ENCODE measurements at regions not wholly inside any gene's neighbourhood (a gene's known extent, or its start where the extent isn't known, plus 50 kb on each side); places are given as distances from the start of the nearest gene placed in this dataset.

DNA sequence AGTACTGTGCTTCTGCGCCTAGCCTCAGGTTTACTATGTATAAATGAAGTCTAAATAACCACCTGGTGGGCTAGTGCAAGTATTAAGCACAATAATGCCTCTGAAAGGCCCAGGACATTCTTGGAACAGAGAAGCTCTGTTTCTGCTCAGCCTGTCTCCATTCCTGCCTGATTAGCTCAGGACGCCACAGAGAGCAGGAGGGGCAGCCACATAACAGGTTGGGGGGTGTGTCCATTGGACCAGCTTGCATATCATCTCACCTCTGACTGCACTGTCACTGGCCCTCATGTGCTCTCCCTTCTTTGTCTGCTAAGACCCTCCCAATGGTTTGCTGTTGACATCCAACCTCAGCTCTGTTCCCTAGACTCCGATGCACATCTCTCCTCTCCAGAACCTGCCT lies 52.8 kb upstream of the IKZF1 start:
- no peak overlapping the region for H3K9ac ChIP-seq (ENCODE audit: control insufficient read depth, insufficient read depth, low read length)
- no peaks in the 10 kb centered on the region for H3K4me1 ChIP-seq (ENCODE audit: control insufficient read depth, insufficient read depth, low read length)
- H3K36me3 ChIP-seq (ENCODE audit: control insufficient read depth in 2 of 2, insufficient read depth in 2 of 2, low read length in 1 of 2) = no peaks in the 10 kb centered on the region
- CTCF ChIA-PET = interaction anchor here (0.9 to 1.0 kb wide), 2 partner anchors 14 to 15 kb away, joined by 3 to 6 read pairs; no protein-coding TSS in a partner anchor
- no peak overlapping the region for H3K4me3 ChIP-seq
- DNase-seq (ENCODE audit: low read depth, low spot score) (no peak), FAIRE-seq (no peak), ATAC-seq (no peak)
- RAD21 ChIA-PET (ENCODE audit: unreplicated experiment) = no interaction called here
- no peaks in the 10 kb centered on the region for H3K27me3 ChIP-seq (replicated peaks in 1 of 2; ENCODE audit: control insufficient read depth in 2 of 2, insufficient read depth in 2 of 2, low read length in 1 of 2)
- intact Hi-C loops (cut with micrococcal nuclease; ENCODE audit: unreplicated experiment) = no loop called here
- no peak overlapping the region for H3K27ac ChIP-seq (ENCODE audit: control insufficient read depth, insufficient read depth)
- peaks cover 2% of the 10 kb centered on the region; the same call in 2 of the 3 replicates for H3K9me3 ChIP-seq (replicated peaks; ENCODE audit: control insufficient read depth, insufficient read depth, low read length)
- H3K79me2 ChIP-seq (ENCODE audit: control insufficient read depth, insufficient read depth, low read length) = no peaks in the 10 kb centered on the region
- H3K4me2 ChIP-seq (ENCODE audit: control insufficient read depth, insufficient read depth) = no peak overlapping the region
- no peak overlapping the region for H2AFZ ChIP-seq (ENCODE audit: control insufficient read depth, low read depth, low read length)
- H4K20me1 ChIP-seq (ENCODE audit: control insufficient read depth, insufficient read depth) = no peaks in the 10 kb centered on the region
- SMC1A ChIA-PET (ENCODE audit: uncharacterized antibody, unreplicated experiment) = interaction anchor here (0.9 to 5.0 kb wide), 5 partner anchors 8 to 99 kb away, joined by 4 to 33 read pairs (median 4); no protein-coding TSS in a partner anchor
- in situ Hi-C loops (cut with MboI) = no loop called here
- WGBS (ENCODE audit: insufficient coverage, insufficient replicate concordance, low lambda C conversion rate, missing lambda C conversion rate) = 87% methylated on average over 3 of the region's 3 CpGs
- no TSS peak for BruUV-seq (replicated peaks)
- POLR2A ChIA-PET = no interaction called here
- TF ChIP-seq JUND (IDR thresholded peaks at IDR 0.05; ENCODE audit: low read depth, low read length) (no peak), SRF (IDR thresholded peaks at IDR 0.05; ENCODE audit: low read depth in 2 of 2, low read length in 2 of 2) (no peak), NFYB (IDR thresholded peaks at IDR 0.05; ENCODE audit: insufficient read depth, low read depth, low read length) (no peak), MEF2A (IDR thresholded peaks at IDR 0.05; ENCODE audit: insufficient read depth, low read depth, low read length) (no peak), CHD2 (IDR thresholded peaks at IDR 0.05; ENCODE audit: borderline replicate concordance, low read depth, low read length) (no peak), ASH2L (IDR thresholded peaks at IDR 0.05; ENCODE audit: borderline replicate concordance, low read depth) (no peak), TBL1XR1 (IDR thresholded peaks at IDR 0.05; ENCODE audit: low read depth, low read length) (no peak), STAT1 (conservative IDR thresholded peaks at IDR 0.05) (no peak), RBBP5 (conservative IDR thresholded peaks at IDR 0.05) (no peak), BCL11A (IDR thresholded peaks at IDR 0.05; ENCODE audit: low read depth, low read length) (no peak), KLF5 (IDR thresholded peaks at IDR 0.05; ENCODE audit: partially characterized antibody) (no peak), HDAC2 (IDR thresholded peaks at IDR 0.05) (no peak)
- TF ChIP-seq, protein P1, sequence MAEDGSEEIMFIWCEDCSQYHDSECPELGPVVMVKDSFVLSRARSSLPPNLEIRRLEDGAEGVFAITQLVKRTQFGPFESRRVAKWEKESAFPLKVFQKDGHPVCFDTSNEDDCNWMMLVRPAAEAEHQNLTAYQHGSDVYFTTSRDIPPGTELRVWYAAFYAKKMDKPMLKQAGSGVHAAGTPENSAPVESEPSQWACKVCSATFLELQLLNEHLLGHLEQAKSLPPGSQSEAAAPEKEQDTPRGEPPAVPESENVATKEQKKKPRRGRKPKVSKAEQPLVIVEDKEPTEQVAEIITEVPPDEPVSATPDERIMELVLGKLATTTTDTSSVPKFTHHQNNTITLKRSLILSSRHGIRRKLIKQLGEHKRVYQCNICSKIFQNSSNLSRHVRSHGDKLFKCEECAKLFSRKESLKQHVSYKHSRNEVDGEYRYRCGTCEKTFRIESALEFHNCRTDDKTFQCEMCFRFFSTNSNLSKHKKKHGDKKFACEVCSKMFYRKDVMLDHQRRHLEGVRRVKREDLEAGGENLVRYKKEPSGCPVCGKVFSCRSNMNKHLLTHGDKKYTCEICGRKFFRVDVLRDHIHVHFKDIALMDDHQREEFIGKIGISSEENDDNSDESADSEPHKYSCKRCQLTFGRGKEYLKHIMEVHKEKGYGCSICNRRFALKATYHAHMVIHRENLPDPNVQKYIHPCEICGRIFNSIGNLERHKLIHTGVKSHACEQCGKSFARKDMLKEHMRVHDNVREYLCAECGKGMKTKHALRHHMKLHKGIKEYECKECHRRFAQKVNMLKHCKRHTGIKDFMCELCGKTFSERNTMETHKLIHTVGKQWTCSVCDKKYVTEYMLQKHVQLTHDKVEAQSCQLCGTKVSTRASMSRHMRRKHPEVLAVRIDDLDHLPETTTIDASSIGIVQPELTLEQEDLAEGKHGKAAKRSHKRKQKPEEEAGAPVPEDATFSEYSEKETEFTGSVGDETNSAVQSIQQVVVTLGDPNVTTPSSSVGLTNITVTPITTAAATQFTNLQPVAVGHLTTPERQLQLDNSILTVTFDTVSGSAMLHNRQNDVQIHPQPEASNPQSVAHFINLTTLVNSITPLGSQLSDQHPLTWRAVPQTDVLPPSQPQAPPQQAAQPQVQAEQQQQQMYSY (CRISPR knock-in tag; IDR thresholded peaks at IDR 0.05) = no peak
- TF ChIP-seq, protein P2, sequence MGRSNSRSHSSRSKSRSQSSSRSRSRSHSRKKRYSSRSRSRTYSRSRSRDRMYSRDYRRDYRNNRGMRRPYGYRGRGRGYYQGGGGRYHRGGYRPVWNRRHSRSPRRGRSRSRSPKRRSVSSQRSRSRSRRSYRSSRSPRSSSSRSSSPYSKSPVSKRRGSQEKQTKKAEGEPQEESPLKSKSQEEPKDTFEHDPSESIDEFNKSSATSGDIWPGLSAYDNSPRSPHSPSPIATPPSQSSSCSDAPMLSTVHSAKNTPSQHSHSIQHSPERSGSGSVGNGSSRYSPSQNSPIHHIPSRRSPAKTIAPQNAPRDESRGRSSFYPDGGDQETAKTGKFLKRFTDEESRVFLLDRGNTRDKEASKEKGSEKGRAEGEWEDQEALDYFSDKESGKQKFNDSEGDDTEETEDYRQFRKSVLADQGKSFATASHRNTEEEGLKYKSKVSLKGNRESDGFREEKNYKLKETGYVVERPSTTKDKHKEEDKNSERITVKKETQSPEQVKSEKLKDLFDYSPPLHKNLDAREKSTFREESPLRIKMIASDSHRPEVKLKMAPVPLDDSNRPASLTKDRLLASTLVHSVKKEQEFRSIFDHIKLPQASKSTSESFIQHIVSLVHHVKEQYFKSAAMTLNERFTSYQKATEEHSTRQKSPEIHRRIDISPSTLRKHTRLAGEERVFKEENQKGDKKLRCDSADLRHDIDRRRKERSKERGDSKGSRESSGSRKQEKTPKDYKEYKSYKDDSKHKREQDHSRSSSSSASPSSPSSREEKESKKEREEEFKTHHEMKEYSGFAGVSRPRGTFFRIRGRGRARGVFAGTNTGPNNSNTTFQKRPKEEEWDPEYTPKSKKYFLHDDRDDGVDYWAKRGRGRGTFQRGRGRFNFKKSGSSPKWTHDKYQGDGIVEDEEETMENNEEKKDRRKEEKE (IDR thresholded peaks at IDR 0.05) = no peak
- TF ChIP-seq, protein P3, sequence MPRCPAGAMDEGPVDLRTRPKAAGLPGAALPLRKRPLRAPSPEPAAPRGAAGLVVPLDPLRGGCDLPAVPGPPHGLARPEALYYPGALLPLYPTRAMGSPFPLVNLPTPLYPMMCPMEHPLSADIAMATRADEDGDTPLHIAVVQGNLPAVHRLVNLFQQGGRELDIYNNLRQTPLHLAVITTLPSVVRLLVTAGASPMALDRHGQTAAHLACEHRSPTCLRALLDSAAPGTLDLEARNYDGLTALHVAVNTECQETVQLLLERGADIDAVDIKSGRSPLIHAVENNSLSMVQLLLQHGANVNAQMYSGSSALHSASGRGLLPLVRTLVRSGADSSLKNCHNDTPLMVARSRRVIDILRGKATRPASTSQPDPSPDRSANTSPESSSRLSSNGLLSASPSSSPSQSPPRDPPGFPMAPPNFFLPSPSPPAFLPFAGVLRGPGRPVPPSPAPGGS (IDR thresholded peaks at IDR 0.05; ENCODE audit: borderline replicate concordance, insufficient read depth, low read depth, low read length, poor library complexity, severe bottlenecking) = no peak
- TF ChIP-seq, protein P4, sequence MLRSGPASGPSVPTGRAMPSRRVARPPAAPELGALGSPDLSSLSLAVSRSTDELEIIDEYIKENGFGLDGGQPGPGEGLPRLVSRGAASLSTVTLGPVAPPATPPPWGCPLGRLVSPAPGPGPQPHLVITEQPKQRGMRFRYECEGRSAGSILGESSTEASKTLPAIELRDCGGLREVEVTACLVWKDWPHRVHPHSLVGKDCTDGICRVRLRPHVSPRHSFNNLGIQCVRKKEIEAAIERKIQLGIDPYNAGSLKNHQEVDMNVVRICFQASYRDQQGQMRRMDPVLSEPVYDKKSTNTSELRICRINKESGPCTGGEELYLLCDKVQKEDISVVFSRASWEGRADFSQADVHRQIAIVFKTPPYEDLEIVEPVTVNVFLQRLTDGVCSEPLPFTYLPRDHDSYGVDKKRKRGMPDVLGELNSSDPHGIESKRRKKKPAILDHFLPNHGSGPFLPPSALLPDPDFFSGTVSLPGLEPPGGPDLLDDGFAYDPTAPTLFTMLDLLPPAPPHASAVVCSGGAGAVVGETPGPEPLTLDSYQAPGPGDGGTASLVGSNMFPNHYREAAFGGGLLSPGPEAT (IDR thresholded peaks at IDR 0.05; ENCODE audit: low read depth) = no peak

Data from GM12878 (cell line).